SK-N-MC (cell line): ENCODE measurements at regions not wholly inside any gene's neighbourhood (a gene's known extent, or its start where the extent isn't known, plus 50 kb on each side); places are given as distances from the start of the nearest gene placed in this dataset.

ENCODE experiments used
- EZH2 ChIP-seq: fragments of 200-600 bp; sonication (generic); IDR thresholded peaks from one replicate; pipeline ENCODE4 v1.6.1; 2017; ENCODE audit warnings: antibody characterized with exemption
- FOXP2 ChIP-seq: optimal IDR thresholded peaks from 2 replicates; pipeline ENCODE3; 2011; ENCODE audit warnings: mild to moderate bottlenecking, moderate library complexity; ENCODE audit not compliant: insufficient read depth; ENCODE audit errors: extremely low read length, control extremely low read depth
- POLR2AphosphoS5 ChIP-seq: IDR thresholded peaks from 2 replicates; pipeline ENCODE4 v1.6.1; 2012; ENCODE audit warnings: mild to moderate bottlenecking, low read depth, low read length, borderline replicate concordance

- TF ChIP-seq POLR2AphosphoS5: no peak
- no peak for TF ChIP-seq EZH2
- TF ChIP-seq FOXP2: no peak
Measured at GRCh38 chr4:57607566-57608180, 497.5 kb upstream of the IGFBP7 start.
